ENCODE measurements at regions not wholly inside any gene's neighbourhood (a gene's known extent, or its start where the extent isn't known, plus 50 kb on each side); places are given as distances from the start of the nearest gene placed in this dataset.

GRCh38 chr21:38148046-38148445, 108.7 kb upstream of the KCNJ15 start:
- no peak for DNase-seq

- no peak for DNase-seq
Measured at GRCh38 chr21:38151021-38151645, 105.7 kb upstream of the KCNJ15 start.

- no peak for DNase-seq
Measured at GRCh38 chr21:38156200-38156599, 100.6 kb upstream of the KCNJ15 start.

GRCh38 chr21:38159355-38159754, 97.4 kb upstream of the KCNJ15 start:
- DNase-seq = peak in 8 of 56 donors; percentile 4 to 50 (median 8)

- DNase-seq = no peak
Measured at GRCh38 chr21:38165466-38166172, 91.2 kb upstream of the KCNJ15 start.

- no peak for DNase-seq
Measured at GRCh38 chr21:38166173-38166535, 90.6 kb upstream of the KCNJ15 start.

- no peak for DNase-seq
Measured at GRCh38 chr21:38167345-38167744, 89.4 kb upstream of the KCNJ15 start.

GRCh38 chr21:38170283-38170682, 86.5 kb upstream of the KCNJ15 start:
- peak in 1 of 56 donors; percentile 6 for DNase-seq

GRCh38 chr21:38170704-38171682, 85.8 kb upstream of the KCNJ15 start:
- DNase-seq = no peak

GRCh38 chr21:38171723-38172344, 85.0 kb upstream of the KCNJ15 start:
- DNase-seq = no peak

GRCh38 chr21:38173276-38174035, 83.3 kb upstream of the KCNJ15 start:
- DNase-seq = no peak

GRCh38 chr21:38175306-38175705, 81.5 kb upstream of the KCNJ15 start:
- DNase-seq = no peak

- no peak for DNase-seq
Measured at GRCh38 chr21:38177919-38178652, 78.7 kb upstream of the KCNJ15 start.

GRCh38 chr21:38178653-38179470, 77.9 kb upstream of the KCNJ15 start:
- DNase-seq = no peak

- DNase-seq = no peak
Measured at GRCh38 chr21:38179511-38179910, 77.3 kb upstream of the KCNJ15 start.

- DNase-seq = no peak
Measured at GRCh38 chr21:38181096-38181495, 75.7 kb upstream of the KCNJ15 start.

- no peak for DNase-seq
Measured at GRCh38 chr21:38182370-38182985, 74.3 kb upstream of the KCNJ15 start.

GRCh38 chr21:38183961-38184360, 72.8 kb upstream of the KCNJ15 start:
- DNase-seq = no peak

Measured in amygdala (tissue), 56 donors.